Activated CD4-positive, alpha-beta T cell treated with anti-CD3 and anti-CD28 coated beads, Interleukin-2, amount 10 ng/mL, durations not matched to agents 24 days and 14 days (primary cell): ENCODE measurements at regions not wholly inside any gene's neighbourhood (a gene's known extent, or its start where the extent isn't known, plus 50 kb on each side); places are given as distances from the start of the nearest gene placed in this dataset.
A peak's percentile ranks its signal among the peaks of the same experiment; 100 is the strongest.
"Not testable (repeated sequence)": the region's sequence is repeated elsewhere in the genome, so short reads cannot be mapped to it uniquely, and the experiment has no call there.

ENCODE experiments used
- DNase-seq: peaks from one replicate; pipeline ENCODE4 v3.0.0; 2022
- H3K27ac Mint-ChIP-seq: one replicate; pipeline ENCODE4 v1.8.0; 2022; ENCODE audit warnings: mild to moderate bottlenecking, mixed read lengths
- H3K27me3 Mint-ChIP-seq: one replicate; pipeline ENCODE4 v1.8.0; 2022; ENCODE audit warnings: mixed read lengths
- H3K36me3 Mint-ChIP-seq: one replicate; pipeline ENCODE4 v1.8.0; 2022; ENCODE audit warnings: low read depth, mild to moderate bottlenecking, mixed read lengths
- H3K4me1 Mint-ChIP-seq: one replicate; pipeline ENCODE4 v1.8.0; 2021; ENCODE audit warnings: mixed read lengths
- H3K4me3 Mint-ChIP-seq: one replicate; pipeline ENCODE4 v1.8.0; 2022; ENCODE audit warnings: mild to moderate bottlenecking, moderate library complexity, mixed read lengths
- H3K9me3 Mint-ChIP-seq: one replicate; pipeline ENCODE4 v1.8.0; 2021; ENCODE audit warnings: mixed read lengths
- intact Hi-C: fragments of 100-400 bp; cut with micrococcal nuclease; formaldehyde crosslinking; loops from one replicate; pipeline ENCODE4 v1.15.1; 2023

GRCh38 chr2:87608377-87609166 is 139.3 kb upstream of the PLGLB2 start:
- not testable (repeated sequence) for H3K36me3 Mint-ChIP-seq, H3K4me1 Mint-ChIP-seq

GRCh38 chr2:87610974-87611373 is 136.9 kb upstream of the PLGLB2 start:
- H3K9me3 Mint-ChIP-seq, H3K27me3 Mint-ChIP-seq, H3K4me3 Mint-ChIP-seq, H3K4me1 Mint-ChIP-seq, intact Hi-C loops, H3K36me3 Mint-ChIP-seq, H3K27ac Mint-ChIP-seq: not testable (repeated sequence)
- DNase-seq: peak; percentile 42

More at GRCh38 chr2:87608377-87609166, 139.3 kb upstream of the PLGLB2 start:
- intact Hi-C loops, DNase-seq, H3K9me3 Mint-ChIP-seq, H3K27ac Mint-ChIP-seq, H3K27me3 Mint-ChIP-seq, H3K4me3 Mint-ChIP-seq: not testable (repeated sequence)

GRCh38 chr2:87611416-87611815 is 136.5 kb upstream of the PLGLB2 start:
- H3K4me3 Mint-ChIP-seq, intact Hi-C loops, H3K27ac Mint-ChIP-seq, H3K27me3 Mint-ChIP-seq, H3K36me3 Mint-ChIP-seq, H3K9me3 Mint-ChIP-seq, DNase-seq, H3K4me1 Mint-ChIP-seq: not testable (repeated sequence)

GRCh38 chr2:87611956-87612355 is 135.9 kb upstream of the PLGLB2 start:
- DNase-seq, H3K9me3 Mint-ChIP-seq, H3K27me3 Mint-ChIP-seq, H3K27ac Mint-ChIP-seq, H3K36me3 Mint-ChIP-seq, H3K4me1 Mint-ChIP-seq, H3K4me3 Mint-ChIP-seq, intact Hi-C loops: not testable (repeated sequence)

DNA sequence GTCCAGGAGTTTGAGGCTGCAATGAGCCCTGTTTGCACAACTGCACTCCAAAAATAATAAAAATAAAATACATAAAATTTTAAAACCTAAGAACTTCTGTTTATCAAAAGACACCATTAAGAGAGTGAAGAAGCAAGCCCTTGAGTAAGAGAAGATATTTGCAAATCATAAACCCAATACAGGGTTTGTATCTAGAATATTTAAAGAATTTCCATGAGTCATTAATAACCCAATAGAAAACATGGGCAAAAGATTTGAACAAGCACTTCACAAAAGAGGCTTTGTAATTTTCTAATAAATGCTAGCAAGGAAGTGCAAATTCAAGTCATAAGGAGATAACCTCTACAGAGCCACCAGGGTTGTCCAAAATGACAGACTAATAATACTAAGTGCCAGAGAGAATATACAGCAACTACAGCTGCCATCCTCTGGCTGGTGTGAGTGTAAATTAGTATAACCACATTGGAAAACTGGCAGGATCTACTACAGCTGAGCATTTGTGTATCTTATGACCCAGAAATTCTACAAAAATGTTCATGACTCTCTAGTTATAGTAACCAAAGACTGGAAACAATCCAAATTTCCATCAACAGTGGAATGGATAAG is 133.0 kb upstream of the PLGLB2 start:
- DNase-seq, H3K36me3 Mint-ChIP-seq, intact Hi-C loops, H3K9me3 Mint-ChIP-seq, H3K4me3 Mint-ChIP-seq, H3K4me1 Mint-ChIP-seq, H3K27ac Mint-ChIP-seq, H3K27me3 Mint-ChIP-seq: not testable (repeated sequence)

DNA sequence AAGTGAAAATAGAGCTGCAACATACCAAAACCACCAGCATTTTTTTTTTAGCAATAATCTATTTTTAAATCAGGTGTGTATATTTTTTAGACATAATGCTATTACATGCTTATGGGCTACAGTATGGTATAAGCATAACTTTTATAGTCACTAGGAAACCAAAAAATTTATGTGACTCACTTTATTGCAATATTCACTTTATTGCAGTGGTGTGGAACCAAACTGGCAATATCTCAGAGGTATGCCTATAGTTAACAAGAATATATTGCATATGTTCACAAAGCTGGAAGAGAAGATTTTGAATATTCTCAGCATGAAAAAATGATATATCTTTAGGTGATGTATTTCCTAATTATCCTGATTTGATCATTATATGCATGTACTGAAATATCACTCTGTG is 128.8 kb upstream of the PLGLB2 start:
- H3K4me3 Mint-ChIP-seq, H3K27me3 Mint-ChIP-seq, H3K36me3 Mint-ChIP-seq, H3K9me3 Mint-ChIP-seq, DNase-seq, H3K27ac Mint-ChIP-seq, intact Hi-C loops, H3K4me1 Mint-ChIP-seq: not testable (repeated sequence)

DNA sequence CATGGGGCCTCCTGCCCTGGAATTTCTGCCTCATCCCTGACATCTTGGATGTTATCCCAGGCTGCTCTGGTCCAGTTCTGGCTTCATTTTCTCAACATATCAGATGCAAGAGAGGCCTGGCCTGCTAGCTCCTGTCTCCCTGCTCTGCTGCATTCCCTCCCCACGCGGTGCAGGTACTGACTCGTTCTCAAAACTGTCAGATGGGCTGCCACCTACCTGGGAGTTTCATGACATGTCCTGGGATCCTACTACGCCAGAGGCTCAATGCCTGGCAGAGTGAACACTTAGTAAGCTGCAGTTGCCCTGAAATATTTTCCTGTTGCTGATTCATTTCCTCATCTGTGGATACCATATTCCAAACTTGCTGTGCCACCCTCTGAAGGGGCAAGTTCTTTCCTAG is 126.7 kb upstream of the PLGLB2 start:
- H3K4me3 Mint-ChIP-seq, H3K4me1 Mint-ChIP-seq, intact Hi-C loops, H3K36me3 Mint-ChIP-seq, H3K27me3 Mint-ChIP-seq, H3K27ac Mint-ChIP-seq, H3K9me3 Mint-ChIP-seq, DNase-seq: not testable (repeated sequence)

DNA sequence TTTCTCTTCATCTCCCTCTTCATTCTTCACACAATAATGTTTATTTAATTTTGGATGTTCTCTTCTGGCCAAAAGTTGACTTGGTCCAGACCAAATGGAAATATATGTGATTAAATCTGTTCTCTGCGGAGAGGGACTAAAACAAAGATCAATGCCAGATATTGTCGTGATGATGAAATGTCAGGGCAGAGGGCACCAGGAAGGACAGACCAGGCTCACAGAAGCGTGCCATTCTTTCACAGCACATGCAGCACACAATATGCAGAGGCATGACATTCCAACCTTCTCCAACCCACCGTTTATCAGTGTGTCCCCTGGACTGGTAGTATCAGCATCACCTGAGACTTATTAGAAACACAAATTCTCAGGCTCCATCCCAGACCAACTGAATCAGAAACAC is 125.2 kb upstream of the PLGLB2 start:
- intact Hi-C loops, H3K27ac Mint-ChIP-seq, H3K4me1 Mint-ChIP-seq, H3K27me3 Mint-ChIP-seq, H3K9me3 Mint-ChIP-seq, DNase-seq, H3K36me3 Mint-ChIP-seq, H3K4me3 Mint-ChIP-seq: not testable (repeated sequence)

DNA sequence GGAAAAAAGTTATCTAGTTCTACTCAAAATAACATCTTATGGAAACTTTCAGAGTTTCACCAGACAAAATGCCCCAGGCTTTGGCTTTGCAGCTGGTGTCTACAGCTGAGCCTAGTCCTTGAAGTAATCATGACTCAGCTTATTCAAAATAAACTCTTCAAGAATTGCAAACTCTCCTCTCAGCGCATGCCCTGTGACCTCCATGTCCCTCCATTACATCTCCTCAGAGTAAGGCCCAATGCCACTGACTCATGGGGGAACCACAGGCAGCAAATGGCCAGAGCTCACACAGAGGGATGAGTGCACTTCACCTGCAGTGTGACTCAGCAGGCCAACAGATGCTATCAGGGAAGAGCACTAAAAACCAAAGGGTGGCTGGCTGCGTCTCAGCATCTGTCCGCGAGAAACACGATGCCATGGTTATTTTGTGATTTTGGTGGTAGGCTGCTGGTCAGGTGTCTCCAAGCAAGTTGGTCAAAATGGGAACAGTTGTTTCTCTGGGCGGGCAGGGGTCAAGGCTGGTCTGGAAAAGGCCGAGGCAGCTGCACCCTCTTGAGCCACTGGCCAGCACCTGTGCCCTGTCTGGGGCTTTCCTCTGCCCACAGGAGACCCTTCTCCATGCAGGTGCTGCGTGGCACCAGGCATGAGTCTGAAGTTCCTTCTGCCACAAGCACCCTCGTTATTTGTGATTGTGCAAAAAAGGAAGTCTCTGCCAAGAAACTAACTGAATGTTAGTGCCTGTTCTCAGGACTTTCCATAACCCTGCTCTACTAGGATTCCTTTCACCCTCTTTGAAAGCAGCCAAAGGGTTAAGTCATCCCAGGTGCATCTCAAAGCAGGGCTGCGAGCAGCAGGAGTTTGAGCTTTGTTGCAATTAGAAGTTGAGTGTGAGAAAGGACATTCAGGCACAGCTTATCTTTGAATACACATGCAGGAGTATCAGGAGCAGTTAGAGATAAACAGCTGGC is 118.1 kb upstream of the PLGLB2 start:
- peak; percentile 64 for DNase-seq
- intact Hi-C loops, H3K4me1 Mint-ChIP-seq: not testable (repeated sequence)

GRCh38 chr2:87630892-87631291 is 117.0 kb upstream of the PLGLB2 start:
- H3K36me3 Mint-ChIP-seq, H3K27me3 Mint-ChIP-seq, H3K9me3 Mint-ChIP-seq, H3K4me3 Mint-ChIP-seq, intact Hi-C loops: not testable (repeated sequence)
- Mint-ChIP-seq H3K27ac (peak overlapping the region; percentile 58), H3K4me1 (peaks cover 12% of the 10 kb centered on the region)
- peak; percentile 55 for DNase-seq

More for the DNA sequence above, 118.1 kb upstream of the PLGLB2 start:
- not testable (repeated sequence) for H3K9me3 Mint-ChIP-seq, H3K4me3 Mint-ChIP-seq, H3K36me3 Mint-ChIP-seq, H3K27me3 Mint-ChIP-seq
- H3K27ac Mint-ChIP-seq: peak overlapping the region; percentile 74

DNA sequence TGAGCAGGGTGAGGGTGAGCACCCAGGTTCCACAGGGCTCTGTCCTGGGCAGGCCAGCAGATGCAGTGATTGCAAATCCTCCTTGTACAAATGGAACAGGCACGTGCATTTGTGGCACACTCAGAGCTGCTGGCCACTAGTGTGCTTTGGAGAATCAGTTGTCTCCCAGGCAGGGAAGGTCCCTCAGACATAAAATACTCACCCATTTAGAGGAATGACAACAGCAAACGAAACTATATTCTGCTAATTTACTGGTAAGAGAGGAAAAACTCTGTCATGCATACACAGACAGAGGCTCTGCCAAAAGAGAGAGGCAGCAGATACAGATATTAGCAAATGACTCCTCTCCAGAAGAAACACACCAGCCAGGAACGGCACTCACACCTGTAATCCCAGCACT is 116.5 kb upstream of the PLGLB2 start:
- intact Hi-C loops, H3K9me3 Mint-ChIP-seq, H3K27me3 Mint-ChIP-seq, H3K36me3 Mint-ChIP-seq: not testable (repeated sequence)
- peak; percentile 65 for DNase-seq
- peak overlapping the region; percentile 36 for H3K4me3 Mint-ChIP-seq
- H3K27ac Mint-ChIP-seq: peak overlapping the region; percentile 99
- peaks cover 12% of the 10 kb centered on the region for H3K4me1 Mint-ChIP-seq

DNA sequence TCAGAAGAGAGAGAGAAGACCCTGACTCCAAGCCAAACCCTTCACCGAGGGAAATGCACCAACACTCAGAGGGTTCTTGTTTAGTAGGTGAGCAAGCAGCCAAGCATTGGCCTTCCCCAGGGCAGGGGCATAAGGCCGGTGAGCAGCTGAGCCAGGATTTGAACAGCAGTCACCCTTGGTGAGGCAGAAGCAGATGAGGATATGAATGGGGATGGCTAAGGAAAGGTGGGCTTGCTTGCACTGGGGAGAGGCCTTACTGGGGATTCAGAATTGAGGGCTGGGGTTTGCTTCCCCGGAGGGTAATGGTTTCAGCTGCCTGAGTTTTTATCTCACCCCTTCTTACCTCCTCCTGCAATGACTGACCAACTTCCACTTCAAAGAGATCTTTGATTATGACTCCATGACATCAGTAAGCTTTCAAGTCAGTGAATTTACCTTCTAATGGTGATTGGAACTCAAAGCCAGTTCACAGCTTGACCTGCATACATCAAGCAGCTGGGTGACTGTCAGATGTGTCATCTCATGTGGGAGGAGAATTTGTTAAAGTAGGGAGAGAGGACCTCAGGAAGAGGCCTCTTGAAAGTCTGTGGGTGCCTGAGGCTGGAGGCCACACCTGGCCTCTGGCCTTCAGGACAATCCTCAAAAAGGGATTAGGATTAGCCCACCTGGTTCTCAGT is 114.5 kb upstream of the PLGLB2 start:
- peak; percentile 52 for DNase-seq
- intact Hi-C loops, H3K4me3 Mint-ChIP-seq, H3K9me3 Mint-ChIP-seq, H3K27me3 Mint-ChIP-seq, H3K36me3 Mint-ChIP-seq: not testable (repeated sequence)
- Mint-ChIP-seq H3K27ac (peak overlapping the region; percentile 90), H3K4me1 (peaks cover 12% of the 10 kb centered on the region)

DNA sequence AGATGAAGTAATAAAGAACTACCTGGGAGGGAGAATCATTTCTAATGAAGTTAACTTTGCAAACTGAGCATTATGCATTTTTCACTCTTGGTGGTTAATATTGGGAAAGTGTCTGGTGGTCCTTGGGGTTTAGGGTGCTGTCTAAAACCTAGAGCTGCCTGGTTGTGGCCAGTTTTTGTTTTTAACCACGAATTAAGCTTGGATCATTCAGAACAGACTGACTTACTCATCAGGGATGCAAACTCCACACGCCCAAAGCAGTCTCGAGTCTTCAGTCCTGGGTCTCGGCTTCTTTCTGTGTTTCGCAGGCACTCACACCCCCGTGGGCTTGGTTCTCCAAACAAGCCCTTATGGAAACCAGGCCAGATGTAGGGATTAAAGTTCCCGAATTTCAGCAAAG is 113.8 kb upstream of the PLGLB2 start:
- H3K9me3 Mint-ChIP-seq, H3K27me3 Mint-ChIP-seq, H3K36me3 Mint-ChIP-seq, DNase-seq, intact Hi-C loops: not testable (repeated sequence)
- H3K4me1 Mint-ChIP-seq: peaks cover 12% of the 10 kb centered on the region
- H3K4me3 Mint-ChIP-seq: peak overlapping the region; percentile 28
- H3K27ac Mint-ChIP-seq: peak overlapping the region; percentile 96
